Stomach (tissue), 4 donors: ENCODE measurements at regions not wholly inside any gene's neighbourhood (a gene's known extent, or its start where the extent isn't known, plus 50 kb on each side); places are given as distances from the start of the nearest gene placed in this dataset.

ENCODE experiments used
- CTCF ChIP-seq, 7 experiments: fragments of 450-650 bp in 4 of 7; fragments of 200-600 bp in 3 of 7; sonication (generic) in 3 of 7; IDR thresholded peaks; one replicate each; pipeline ENCODE4 v1.5.1; 2016 to 2019; ENCODE audit warnings: antibody characterized with exemption in 7 of 7, control low read depth in 2 of 7, mild to moderate bottlenecking in 1 of 7
- EP300 ChIP-seq: sonication (generic); formaldehyde crosslinking; IDR thresholded peaks from one replicate; pipeline ENCODE4 v1.6.1; 2017; ENCODE audit warnings: antibody characterized with exemption
- POLR2A ChIP-seq, 4 donors: fragments of 450-650 bp; IDR thresholded peaks; one replicate each; pipeline ENCODE4 v1.6.1; 2016; ENCODE audit warnings: antibody characterized with exemption in 4 of 4, control low read depth in 2 of 4, mild to moderate bottlenecking in 1 of 4, moderate library complexity in 1 of 4
- POLR2AphosphoS5 ChIP-seq, 3 donors: sonication (generic); formaldehyde crosslinking; IDR thresholded peaks; one replicate each; pipeline ENCODE4 v1.6.1; 2016; ENCODE audit warnings: antibody characterized with exemption in 3 of 3

- no peak for TF ChIP-seq CTCF (IDR thresholded peaks at IDR 0.05)
- no peak for TF ChIP-seq POLR2A (IDR thresholded peaks at IDR 0.05)
- no peak for TF ChIP-seq EP300
- TF ChIP-seq POLR2AphosphoS5 (IDR thresholded peaks at IDR 0.05): no peak
Measured at GRCh38 chrX:13936521-13937225, 93.0 kb downstream of the GEMIN8 start.
